ENCODE measurements at regions not wholly inside any gene's neighbourhood (a gene's known extent, or its start where the extent isn't known, plus 50 kb on each side); places are given as distances from the start of the nearest gene placed in this dataset.
"Not testable (repeated sequence)": the region's sequence is repeated elsewhere in the genome, so short reads cannot be mapped to it uniquely, and the experiment has no call there.

DNA sequence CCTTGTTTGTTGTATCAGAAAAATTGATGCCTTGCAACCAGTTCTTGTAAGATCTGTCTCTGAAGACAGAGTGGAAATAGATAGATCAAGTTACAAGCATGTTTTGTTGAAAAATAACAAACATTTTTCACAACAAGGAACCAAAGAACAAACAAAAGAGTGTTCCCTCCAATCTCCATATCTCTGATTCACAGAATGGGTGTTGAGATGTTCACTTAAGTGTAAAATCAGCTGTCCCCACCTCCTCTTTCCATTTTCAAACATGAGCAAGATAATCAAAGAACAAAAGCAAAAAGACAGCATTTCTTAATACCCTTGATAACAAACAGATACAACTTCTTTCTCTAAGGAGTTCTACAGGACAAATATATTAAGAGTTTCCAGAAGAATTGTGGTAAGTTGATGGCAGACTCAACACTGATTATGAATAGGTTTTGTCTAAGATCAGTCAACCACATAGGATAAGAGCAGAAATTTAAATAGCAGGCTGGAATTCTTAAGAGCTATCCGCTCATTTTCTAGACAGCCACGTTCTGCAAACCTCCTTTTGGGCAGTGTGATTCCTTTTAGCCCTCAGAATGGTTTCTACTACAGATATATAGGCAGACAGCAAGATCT lies 970.9 kb upstream of the AUTS2 start:
- Mint-ChIP-seq H3K27me3 (no peaks in the 10 kb centered on the region), H3K4me1 (no peaks in the 10 kb centered on the region)

DNA sequence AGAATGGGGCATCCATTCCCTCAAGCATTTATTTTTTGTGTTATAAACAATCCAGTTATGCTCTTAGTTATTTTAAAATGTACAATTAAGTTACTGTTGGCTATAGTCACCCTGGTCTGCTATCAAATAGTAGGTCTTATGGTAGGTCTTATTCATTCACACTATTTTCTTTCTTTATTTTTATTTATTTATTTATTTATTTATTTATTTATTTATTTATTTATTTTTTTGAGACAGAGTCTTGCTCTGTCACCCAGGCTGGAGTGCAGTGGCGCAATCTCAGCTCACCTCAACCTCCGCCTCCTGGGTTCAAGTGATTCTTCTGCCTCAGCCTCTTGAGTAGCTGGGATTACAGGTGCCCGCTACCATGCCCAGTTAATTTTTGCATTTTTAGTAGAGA lies 967.4 kb upstream of the AUTS2 start:
- not testable (repeated sequence) for H3K36me3 Mint-ChIP-seq (ENCODE audit: insufficient read depth); H3K27ac Mint-ChIP-seq (ENCODE audit: low read depth); DNase-seq (ENCODE audit: low spot score in 2 of 2)

More for the DNA sequence above, 970.9 kb upstream of the AUTS2 start:
- no peak overlapping the region for H3K4me3 Mint-ChIP-seq
- ATAC-seq (replicated peaks; ENCODE audit: extremely low read depth, poor library complexity, severe bottlenecking) (no peak), DNase-seq (ENCODE audit: low spot score in 2 of 2) (no peak)
- H3K36me3 Mint-ChIP-seq (ENCODE audit: insufficient read depth) = no peaks in the 10 kb centered on the region
- peaks cover 12% of the 10 kb centered on the region for H3K9me3 Mint-ChIP-seq
- no peak overlapping the region for H3K27ac Mint-ChIP-seq (ENCODE audit: low read depth)

DNA sequence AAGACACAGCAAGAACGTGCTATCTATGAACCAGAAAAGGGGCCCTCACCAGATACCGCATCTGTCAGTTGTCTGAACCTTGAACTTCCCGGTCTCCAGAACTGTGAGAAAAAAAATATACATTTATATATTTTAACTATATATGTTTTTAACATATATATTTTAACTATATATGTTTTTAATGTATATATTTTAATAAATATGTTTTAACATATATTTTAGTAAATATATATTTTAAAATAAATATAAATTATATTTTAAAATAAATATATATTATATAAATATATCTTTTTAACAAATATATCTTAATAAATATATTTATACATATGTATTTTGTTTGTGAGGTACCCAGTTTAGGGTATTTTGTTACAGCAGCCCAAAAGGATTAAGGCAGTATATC lies 958.2 kb upstream of the AUTS2 start:
- H3K27ac Mint-ChIP-seq (ENCODE audit: low read depth) = no peak overlapping the region

More for the DNA sequence above, 967.4 kb upstream of the AUTS2 start:
- H3K4me1 Mint-ChIP-seq; H3K4me3 Mint-ChIP-seq; ATAC-seq (replicated peaks; ENCODE audit: extremely low read depth, poor library complexity, severe bottlenecking); H3K27me3 Mint-ChIP-seq: not testable (repeated sequence)
- peaks cover 18% of the 10 kb centered on the region for H3K9me3 Mint-ChIP-seq

DNA sequence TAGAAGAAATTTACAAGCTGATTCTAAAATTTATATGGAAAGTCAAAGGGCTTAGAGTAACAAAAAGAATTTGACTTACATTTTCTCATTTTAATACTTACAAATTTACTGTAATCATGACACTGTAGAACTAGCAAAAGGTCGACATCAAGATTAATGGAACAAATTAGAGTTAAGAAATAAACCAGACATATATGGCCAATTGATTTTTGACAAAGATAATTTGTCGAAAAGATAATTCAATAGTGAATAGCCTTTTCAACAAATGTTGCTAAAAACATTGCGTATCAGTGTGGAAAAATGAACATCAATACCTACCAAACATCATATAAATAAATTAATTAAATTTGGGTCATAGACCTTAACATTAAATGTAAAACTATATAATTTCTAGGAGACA lies 955.5 kb upstream of the AUTS2 start:
- DNase-seq (ENCODE audit: low spot score in 2 of 2) = no peak
- Mint-ChIP-seq H3K36me3 (ENCODE audit: insufficient read depth) (no peaks in the 10 kb centered on the region), H3K4me3 (no peak overlapping the region), H3K9me3 (peaks cover 11% of the 10 kb centered on the region), H3K27ac (ENCODE audit: low read depth) (no peak overlapping the region), H3K4me1 (no peaks in the 10 kb centered on the region), H3K27me3 (no peaks in the 10 kb centered on the region)
- no peak for ATAC-seq (replicated peaks; ENCODE audit: extremely low read depth, poor library complexity, severe bottlenecking)

More for the DNA sequence above, 958.2 kb upstream of the AUTS2 start:
- Mint-ChIP-seq H3K9me3 (peaks cover 8% of the 10 kb centered on the region), H3K36me3 (ENCODE audit: insufficient read depth) (no peaks in the 10 kb centered on the region), H3K27me3 (no peaks in the 10 kb centered on the region), H3K4me3 (no peak overlapping the region), H3K4me1 (no peaks in the 10 kb centered on the region)
- no peak for DNase-seq (ENCODE audit: low spot score in 2 of 2)
- no peak for ATAC-seq (replicated peaks; ENCODE audit: extremely low read depth, poor library complexity, severe bottlenecking)

DNA sequence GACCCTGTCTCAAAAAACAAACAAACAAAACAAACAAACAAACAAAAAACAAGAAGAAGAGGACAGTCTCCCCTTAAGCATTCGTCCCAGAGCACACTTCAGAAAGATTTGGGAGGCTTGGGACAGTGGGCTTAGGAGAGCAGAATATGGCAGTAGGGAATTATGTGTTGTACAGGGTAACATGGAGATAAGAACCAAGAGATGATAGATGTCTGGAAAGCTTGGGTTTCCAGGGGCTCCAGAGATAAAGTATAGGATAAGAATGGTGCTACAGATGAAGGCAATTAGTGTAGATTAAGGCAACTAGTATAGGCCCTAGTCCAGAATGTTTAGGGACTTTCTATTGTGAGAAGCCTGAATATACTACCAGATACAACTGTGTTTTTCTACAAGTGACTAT lies 934.9 kb upstream of the AUTS2 start:
- no peaks in the 10 kb centered on the region for H3K4me1 Mint-ChIP-seq
- DNase-seq (ENCODE audit: low spot score in 2 of 2) (no peak), ATAC-seq (replicated peaks; ENCODE audit: extremely low read depth, poor library complexity, severe bottlenecking) (no peak)
- no peak overlapping the region for H3K4me3 Mint-ChIP-seq
- peaks cover 3% of the 10 kb centered on the region for H3K36me3 Mint-ChIP-seq (ENCODE audit: insufficient read depth)
- H3K27ac Mint-ChIP-seq (ENCODE audit: low read depth) = no peak overlapping the region
- H3K27me3 Mint-ChIP-seq = no peaks in the 10 kb centered on the region
- peaks cover 4% of the 10 kb centered on the region for H3K9me3 Mint-ChIP-seq

DNA sequence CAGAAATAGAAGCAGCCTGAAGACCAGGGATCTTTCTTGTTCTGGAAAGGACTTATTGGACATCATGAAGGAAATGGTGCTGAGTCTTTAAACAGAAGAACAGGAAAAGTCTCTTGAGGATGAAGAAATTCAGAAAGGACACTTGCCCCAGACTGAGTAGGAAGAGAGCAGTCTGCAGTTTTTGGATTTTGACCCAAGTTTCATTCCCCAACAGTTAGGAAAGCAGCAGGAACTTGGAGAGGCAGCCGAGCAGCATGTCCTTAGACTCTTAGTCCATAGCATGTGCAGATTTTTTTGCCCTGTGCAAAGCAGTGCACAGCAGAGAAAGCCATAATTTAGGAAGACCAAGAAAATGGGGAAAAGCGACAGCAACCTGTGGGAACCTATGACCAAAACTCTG lies 927.2 kb upstream of the AUTS2 start:
- ATAC-seq (replicated peaks; ENCODE audit: extremely low read depth, poor library complexity, severe bottlenecking) = no peak
- H3K4me1 Mint-ChIP-seq = no peaks in the 10 kb centered on the region

DNA sequence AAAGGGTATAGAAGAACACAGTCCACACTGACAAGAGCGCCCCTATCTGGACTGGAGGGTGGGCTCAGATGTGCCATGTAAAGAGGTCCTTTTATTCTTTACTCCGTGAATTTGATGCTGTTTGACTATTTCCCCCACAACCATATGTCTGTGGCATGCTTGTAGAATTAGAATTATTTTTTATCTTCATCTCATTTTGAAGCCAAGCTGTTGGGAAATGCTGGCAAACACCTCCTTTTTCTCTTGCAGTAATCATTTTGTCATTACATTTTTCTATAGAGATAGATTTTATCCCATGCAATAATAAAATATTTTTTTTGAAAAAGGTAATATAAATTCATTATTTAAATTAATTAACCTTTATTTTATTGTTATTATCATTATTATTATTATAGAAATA lies 926.6 kb upstream of the AUTS2 start:
- peaks cover 16% of the 10 kb centered on the region for H3K9me3 Mint-ChIP-seq
- no peaks in the 10 kb centered on the region for H3K4me1 Mint-ChIP-seq
- H3K27me3 Mint-ChIP-seq = no peaks in the 10 kb centered on the region
- no peak overlapping the region for H3K27ac Mint-ChIP-seq (ENCODE audit: low read depth)
- DNase-seq (ENCODE audit: low spot score in 2 of 2) (no peak), ATAC-seq (replicated peaks; ENCODE audit: extremely low read depth, poor library complexity, severe bottlenecking) (no peak)
- H3K4me3 Mint-ChIP-seq = no peak overlapping the region
- no peaks in the 10 kb centered on the region for H3K36me3 Mint-ChIP-seq (ENCODE audit: insufficient read depth)

More for the DNA sequence above, 927.2 kb upstream of the AUTS2 start:
- Mint-ChIP-seq H3K9me3 (peaks cover 15% of the 10 kb centered on the region), H3K4me3 (no peak overlapping the region), H3K27ac (ENCODE audit: low read depth) (no peak overlapping the region), H3K27me3 (no peaks in the 10 kb centered on the region), H3K36me3 (ENCODE audit: insufficient read depth) (no peaks in the 10 kb centered on the region)
- no peak for DNase-seq (ENCODE audit: low spot score in 2 of 2)

DNA sequence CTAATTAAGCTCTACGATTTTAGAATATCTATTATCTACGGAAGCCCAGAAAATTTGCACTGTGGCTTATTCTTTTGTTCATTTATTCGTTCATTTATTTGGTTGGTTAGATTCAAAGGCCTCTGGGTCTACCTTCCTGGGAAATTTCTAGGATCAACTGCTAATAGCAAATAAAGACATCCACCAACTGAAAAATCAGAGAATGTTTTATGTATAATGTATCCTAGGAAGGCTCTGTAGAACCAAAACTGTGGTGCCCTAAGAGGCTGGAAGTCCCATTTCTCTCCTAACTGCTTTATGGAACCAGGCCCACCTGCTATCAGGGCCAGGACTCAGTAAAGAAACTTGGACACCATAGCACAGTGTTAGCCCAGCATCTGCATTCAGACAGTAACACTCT lies 923.4 kb upstream of the AUTS2 start:
- no peaks in the 10 kb centered on the region for H3K4me1 Mint-ChIP-seq
- H3K27ac Mint-ChIP-seq (ENCODE audit: low read depth) = no peak overlapping the region
- H3K36me3 Mint-ChIP-seq (ENCODE audit: insufficient read depth) = no peaks in the 10 kb centered on the region
- H3K27me3 Mint-ChIP-seq = no peaks in the 10 kb centered on the region
- no peak overlapping the region for H3K4me3 Mint-ChIP-seq
- peaks cover 22% of the 10 kb centered on the region for H3K9me3 Mint-ChIP-seq
- DNase-seq (ENCODE audit: low spot score in 2 of 2) = no peak
- ATAC-seq (replicated peaks; ENCODE audit: extremely low read depth, poor library complexity, severe bottlenecking) = no peak

DNA sequence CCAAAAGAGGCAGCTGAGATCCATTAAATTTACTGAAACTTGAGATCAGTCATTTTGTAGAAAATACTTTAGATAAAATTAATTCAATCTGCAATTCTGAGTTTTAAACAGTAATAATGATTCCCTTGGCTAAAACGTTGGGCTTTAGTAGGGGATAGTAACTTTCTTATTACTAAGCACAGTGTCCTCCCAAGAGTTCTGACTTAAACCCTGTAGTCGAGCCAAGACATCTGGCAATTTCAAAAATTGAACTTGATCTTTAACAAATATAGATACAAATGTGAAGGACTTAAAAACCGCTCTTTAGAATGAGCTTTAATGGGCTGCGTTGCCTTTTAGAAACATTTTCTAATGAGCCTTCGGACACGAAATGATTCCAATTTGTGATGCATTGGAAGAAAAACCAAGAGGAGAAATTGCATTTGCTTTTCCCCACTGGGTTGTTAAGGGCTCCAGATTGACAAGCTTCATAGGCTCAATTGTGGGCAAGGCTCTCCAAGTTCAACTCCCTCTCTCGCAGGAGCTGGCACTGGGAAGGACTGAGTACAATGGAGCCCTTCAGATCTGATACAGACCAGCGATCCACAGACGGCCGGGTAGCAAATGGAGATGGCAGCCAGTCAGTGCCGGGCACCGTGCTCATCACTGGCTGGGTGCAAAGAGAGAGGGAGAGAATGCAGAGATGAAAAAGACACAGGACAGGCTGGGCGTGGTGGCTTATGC lies 921.3 kb upstream of the AUTS2 start:
- Mint-ChIP-seq H3K27me3 (no peaks in the 10 kb centered on the region), H3K36me3 (ENCODE audit: insufficient read depth) (no peaks in the 10 kb centered on the region), H3K4me1 (no peaks in the 10 kb centered on the region), H3K4me3 (no peak overlapping the region), H3K9me3 (peaks cover 21% of the 10 kb centered on the region), H3K27ac (ENCODE audit: low read depth) (no peak overlapping the region)
- DNase-seq (ENCODE audit: low spot score in 2 of 2) = no peak
- no peak for ATAC-seq (replicated peaks; ENCODE audit: extremely low read depth, poor library complexity, severe bottlenecking)

DNA sequence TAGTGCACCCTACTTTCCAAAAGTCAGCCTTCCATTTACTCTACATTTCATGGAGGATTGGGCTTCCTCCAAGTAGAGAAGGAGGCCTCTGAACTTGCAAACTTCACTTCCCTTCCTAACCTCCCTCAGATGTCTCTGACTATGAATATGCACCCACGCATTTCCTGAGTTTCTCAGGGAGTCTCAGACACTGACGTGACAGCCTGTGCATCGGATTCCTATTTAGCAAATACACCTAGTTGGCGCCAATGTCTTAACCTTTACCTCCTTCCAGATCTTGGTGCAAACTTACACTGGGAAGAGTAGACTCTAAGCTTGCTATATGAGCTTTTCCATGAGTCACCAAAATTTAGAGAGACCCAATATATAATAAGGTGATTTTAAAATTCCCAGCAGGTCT lies 920.1 kb upstream of the AUTS2 start:
- H3K27ac Mint-ChIP-seq (ENCODE audit: low read depth) = no peak overlapping the region
- peaks cover 21% of the 10 kb centered on the region for H3K9me3 Mint-ChIP-seq
- no peak overlapping the region for H3K4me3 Mint-ChIP-seq
- DNase-seq (ENCODE audit: low spot score in 2 of 2) (no peak), ATAC-seq (replicated peaks; ENCODE audit: extremely low read depth, poor library complexity, severe bottlenecking) (no peak)
- no peaks in the 10 kb centered on the region for H3K36me3 Mint-ChIP-seq (ENCODE audit: insufficient read depth)
- H3K27me3 Mint-ChIP-seq = no peaks in the 10 kb centered on the region
- H3K4me1 Mint-ChIP-seq = no peaks in the 10 kb centered on the region

DNA sequence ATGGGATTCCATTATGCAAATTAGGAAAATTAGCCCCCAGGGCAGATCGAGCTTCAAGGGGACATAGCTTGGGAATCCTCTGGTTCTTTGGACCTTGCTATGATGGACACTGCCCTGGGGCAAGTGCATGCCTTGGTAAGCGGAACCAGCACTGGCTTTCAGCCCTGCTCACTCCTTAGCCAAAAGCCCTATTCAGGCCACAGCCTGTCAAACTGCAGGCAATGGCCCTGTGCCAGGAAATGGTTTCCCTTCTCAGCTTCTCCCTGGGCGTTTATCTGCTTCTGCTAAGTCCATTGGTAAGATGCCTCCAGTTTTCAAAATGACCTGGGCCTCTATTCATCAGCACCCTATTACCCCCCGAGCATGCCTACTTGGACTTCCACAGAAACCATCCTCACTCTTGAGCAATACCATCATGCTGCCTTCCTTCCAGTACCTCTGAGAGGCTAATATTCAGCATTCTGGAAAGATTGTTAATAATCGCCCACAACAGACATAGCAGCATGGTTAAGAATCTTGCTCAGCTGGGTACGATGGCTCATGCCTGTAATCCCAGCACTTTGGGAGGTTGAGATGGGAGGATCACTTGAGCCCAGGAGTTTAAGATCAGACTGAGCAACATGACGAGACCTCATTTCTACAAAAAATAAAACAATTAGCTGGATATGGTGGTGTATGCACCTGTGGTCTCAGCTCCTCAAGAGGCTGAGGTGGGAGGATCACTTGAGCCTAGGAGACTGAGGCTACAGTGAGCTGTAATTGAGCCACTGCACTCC lies 918.6 kb upstream of the AUTS2 start:
- Mint-ChIP-seq H3K4me1 (no peaks in the 10 kb centered on the region), H3K36me3 (ENCODE audit: insufficient read depth) (no peaks in the 10 kb centered on the region), H3K4me3 (no peak overlapping the region), H3K27me3 (no peaks in the 10 kb centered on the region), H3K27ac (ENCODE audit: low read depth) (no peak overlapping the region), H3K9me3 (peaks cover 21% of the 10 kb centered on the region)
- no peak for DNase-seq (ENCODE audit: low spot score in 2 of 2)
- ATAC-seq (replicated peaks; ENCODE audit: extremely low read depth, poor library complexity, severe bottlenecking) = no peak

DNA sequence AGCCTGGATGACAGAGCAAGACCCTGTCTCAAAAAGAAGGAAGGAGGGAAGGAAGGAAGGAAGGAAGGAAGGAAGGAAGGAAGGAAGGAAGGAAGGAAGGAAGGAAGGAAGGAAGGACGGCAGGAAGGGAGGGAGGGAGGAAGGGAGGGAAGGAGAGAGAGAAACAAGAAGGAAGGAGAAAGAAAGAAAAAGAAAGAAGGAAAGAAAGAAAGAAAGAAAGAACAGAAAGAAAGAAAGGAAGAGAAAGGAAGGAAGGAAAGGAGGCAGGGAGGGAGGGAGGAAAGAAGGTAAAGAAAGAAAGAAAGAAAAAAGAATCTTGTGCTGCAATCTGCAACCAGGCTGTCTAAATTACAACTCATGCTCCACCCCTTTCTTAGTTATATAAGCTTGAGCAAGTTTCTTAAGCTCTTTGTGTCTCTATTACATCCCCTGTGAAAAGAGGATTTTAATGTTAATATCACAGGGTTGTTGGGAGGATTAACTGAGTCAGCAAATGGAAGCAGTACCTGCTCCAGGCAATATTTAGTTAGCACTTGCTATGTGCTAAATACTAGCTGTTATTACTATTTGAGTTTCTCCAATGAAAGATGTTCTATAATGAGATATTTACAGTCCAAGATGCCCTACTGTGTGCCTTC lies 917.9 kb upstream of the AUTS2 start:
- Mint-ChIP-seq H3K4me1 (no peaks in the 10 kb centered on the region), H3K9me3 (peaks cover 19% of the 10 kb centered on the region), H3K4me3 (no peak overlapping the region), H3K36me3 (ENCODE audit: insufficient read depth) (no peaks in the 10 kb centered on the region), H3K27ac (ENCODE audit: low read depth) (no peak overlapping the region), H3K27me3 (no peaks in the 10 kb centered on the region)
- no peak for ATAC-seq (replicated peaks; ENCODE audit: extremely low read depth, poor library complexity, severe bottlenecking)
- no peak for DNase-seq (ENCODE audit: low spot score in 2 of 2)

Data from central memory CD8-positive, alpha-beta T cell (primary cell).